ENCODE measurements at regions not wholly inside any gene's neighbourhood (a gene's known extent, or its start where the extent isn't known, plus 50 kb on each side); places are given as distances from the start of the nearest gene placed in this dataset.

DNA sequence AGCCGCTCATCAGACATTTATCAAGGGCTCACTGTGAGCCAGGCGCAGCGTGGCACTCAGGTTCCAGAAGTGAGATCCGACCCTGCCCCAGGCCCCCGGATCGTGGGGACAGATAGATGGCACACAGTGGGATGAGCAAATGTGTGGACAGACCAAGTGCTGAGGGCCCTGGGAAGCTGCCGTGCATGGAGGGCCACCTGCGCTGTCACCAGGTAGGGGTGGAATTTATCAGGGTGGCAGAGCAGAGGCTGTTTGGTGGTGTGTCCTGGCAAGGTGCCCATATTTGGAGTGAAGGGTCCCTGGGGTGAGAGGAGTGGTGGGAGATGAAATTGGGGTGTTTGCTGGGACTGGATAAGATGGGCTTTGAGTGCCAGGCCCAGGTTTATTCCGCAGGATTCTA, 92.8 kb upstream of the HS6ST1 start:
- TF ChIP-seq, protein P1, sequence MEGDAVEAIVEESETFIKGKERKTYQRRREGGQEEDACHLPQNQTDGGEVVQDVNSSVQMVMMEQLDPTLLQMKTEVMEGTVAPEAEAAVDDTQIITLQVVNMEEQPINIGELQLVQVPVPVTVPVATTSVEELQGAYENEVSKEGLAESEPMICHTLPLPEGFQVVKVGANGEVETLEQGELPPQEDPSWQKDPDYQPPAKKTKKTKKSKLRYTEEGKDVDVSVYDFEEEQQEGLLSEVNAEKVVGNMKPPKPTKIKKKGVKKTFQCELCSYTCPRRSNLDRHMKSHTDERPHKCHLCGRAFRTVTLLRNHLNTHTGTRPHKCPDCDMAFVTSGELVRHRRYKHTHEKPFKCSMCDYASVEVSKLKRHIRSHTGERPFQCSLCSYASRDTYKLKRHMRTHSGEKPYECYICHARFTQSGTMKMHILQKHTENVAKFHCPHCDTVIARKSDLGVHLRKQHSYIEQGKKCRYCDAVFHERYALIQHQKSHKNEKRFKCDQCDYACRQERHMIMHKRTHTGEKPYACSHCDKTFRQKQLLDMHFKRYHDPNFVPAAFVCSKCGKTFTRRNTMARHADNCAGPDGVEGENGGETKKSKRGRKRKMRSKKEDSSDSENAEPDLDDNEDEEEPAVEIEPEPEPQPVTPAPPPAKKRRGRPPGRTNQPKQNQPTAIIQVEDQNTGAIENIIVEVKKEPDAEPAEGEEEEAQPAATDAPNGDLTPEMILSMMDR (conservative IDR thresholded peaks at IDR 0.05 in 1 of 2, IDR thresholded peaks at IDR 0.05 in 1 of 2; ENCODE audit: low read depth in 1 of 2, low read length in 2 of 2) = no peak
- TF ChIP-seq EZH2 (IDR thresholded peaks at IDR 0.05; ENCODE audit: low read length, missing control alignments) = no peak
